ENCODE measurements at regions not wholly inside any gene's neighbourhood (a gene's known extent, or its start where the extent isn't known, plus 50 kb on each side); places are given as distances from the start of the nearest gene placed in this dataset.

DNA sequence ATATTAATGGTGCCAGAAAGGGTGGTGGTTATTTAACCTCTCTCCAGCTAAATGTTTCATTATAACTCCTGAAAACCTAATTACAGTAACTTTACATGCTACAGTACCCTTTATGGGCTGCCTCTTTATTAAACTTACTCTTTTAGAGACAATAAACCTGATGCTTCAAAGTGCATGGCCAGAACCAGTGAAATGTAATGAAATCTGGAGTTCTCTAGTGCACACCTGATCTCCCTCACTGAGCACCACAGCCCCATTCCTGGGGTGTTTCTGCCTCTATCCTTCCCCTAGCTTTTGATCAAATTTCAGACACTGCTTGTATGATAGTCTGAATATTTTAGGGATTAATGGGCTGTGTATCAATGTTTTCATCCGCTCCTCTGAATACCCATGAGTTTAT, 306.5 kb upstream of the WWC1 start:
- TF ChIP-seq, protein P1, sequence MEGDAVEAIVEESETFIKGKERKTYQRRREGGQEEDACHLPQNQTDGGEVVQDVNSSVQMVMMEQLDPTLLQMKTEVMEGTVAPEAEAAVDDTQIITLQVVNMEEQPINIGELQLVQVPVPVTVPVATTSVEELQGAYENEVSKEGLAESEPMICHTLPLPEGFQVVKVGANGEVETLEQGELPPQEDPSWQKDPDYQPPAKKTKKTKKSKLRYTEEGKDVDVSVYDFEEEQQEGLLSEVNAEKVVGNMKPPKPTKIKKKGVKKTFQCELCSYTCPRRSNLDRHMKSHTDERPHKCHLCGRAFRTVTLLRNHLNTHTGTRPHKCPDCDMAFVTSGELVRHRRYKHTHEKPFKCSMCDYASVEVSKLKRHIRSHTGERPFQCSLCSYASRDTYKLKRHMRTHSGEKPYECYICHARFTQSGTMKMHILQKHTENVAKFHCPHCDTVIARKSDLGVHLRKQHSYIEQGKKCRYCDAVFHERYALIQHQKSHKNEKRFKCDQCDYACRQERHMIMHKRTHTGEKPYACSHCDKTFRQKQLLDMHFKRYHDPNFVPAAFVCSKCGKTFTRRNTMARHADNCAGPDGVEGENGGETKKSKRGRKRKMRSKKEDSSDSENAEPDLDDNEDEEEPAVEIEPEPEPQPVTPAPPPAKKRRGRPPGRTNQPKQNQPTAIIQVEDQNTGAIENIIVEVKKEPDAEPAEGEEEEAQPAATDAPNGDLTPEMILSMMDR (IDR thresholded peaks at IDR 0.05): no peak
- TF ChIP-seq MAX (CRISPR knock-in tag; IDR thresholded peaks at IDR 0.05): no peak
- no peak for TF ChIP-seq NR3C1 (CRISPR knock-in tag; conservative IDR thresholded peaks at IDR 0.05; ENCODE audit: low read depth)
- no peak for TF ChIP-seq ZNF263 (CRISPR knock-in tag; IDR thresholded peaks at IDR 0.05; ENCODE audit: low read depth)
- no peak for TF ChIP-seq E2F4 (CRISPR knock-in tag; IDR thresholded peaks at IDR 0.05; ENCODE audit: borderline replicate concordance, low read depth)
